H1 (cell line): ENCODE measurements at regions not wholly inside any gene's neighbourhood (a gene's known extent, or its start where the extent isn't known, plus 50 kb on each side); places are given as distances from the start of the nearest gene placed in this dataset.

Source experiments
- CTCF ChIA-PET: fragments of 300-600 bp; sonication (Branson Sonifier 250); formaldehyde crosslinking; loops from one replicate; lab custom pipeline; 2021; ENCODE audit not compliant: partially characterized antibody; lab: Charles Lee
- POLR2A ChIA-PET: fragments of 300-600 bp; sonication (Branson Sonifier 250); formaldehyde crosslinking; loops from one replicate; lab custom pipeline; 2021; ENCODE audit warnings: inconsistent platforms; ENCODE audit not compliant: partially characterized antibody; lab: Charles Lee
- DNase-seq, 2 experiments: peaks; one replicate each; pipeline versions ENCODE4 v3.0.0 to v3.0.0-alpha.2; 2010 to 2022; ENCODE audit warnings: low spot score in 2 of 2, low read depth in 1 of 2, mixed read lengths in 1 of 2
- FAIRE-seq: peaks from 2 replicates; lab custom pipeline; 2011; peaks lifted over from hg19 to GRCh38; lab: Jason Lieb, UNC
- H2AFZ ChIP-seq: 2 replicates; pipeline ENCODE4 v1.8.1; 2012; ENCODE audit warnings: low read length, inconsistent platforms
- H2AK5ac ChIP-seq: 2 replicates; pipeline ENCODE4 v1.6.1; 2013; ENCODE audit warnings: low read depth, low read length
- H2BK120ac ChIP-seq: replicated peaks from 2 replicates; pipeline ENCODE3; 2013; ENCODE audit warnings: low read depth, low read length, inconsistent platforms
- H2BK12ac ChIP-seq: 2 replicates; pipeline ENCODE4 v1.6.1; 2013; ENCODE audit warnings: low read depth, low read length
- H2BK15ac ChIP-seq: 2 replicates; pipeline ENCODE4 v1.6.1; 2013; ENCODE audit warnings: low read length
- H2BK20ac ChIP-seq: 2 replicates; pipeline ENCODE4 v1.6.1; 2013; ENCODE audit warnings: low read length
- H2BK5ac ChIP-seq: 2 replicates; pipeline ENCODE4 v1.6.1; 2013; ENCODE audit warnings: low read depth, low read length
- H3K14ac ChIP-seq: 2 replicates; pipeline ENCODE4 v1.6.1; 2013; ENCODE audit warnings: inconsistent platforms; ENCODE audit not compliant: insufficient read length
- H3K18ac ChIP-seq: 2 replicates; pipeline ENCODE4 v1.6.1; 2013; ENCODE audit warnings: low read length; ENCODE audit errors: extremely low read depth
- H3K23ac ChIP-seq: 2 replicates; pipeline ENCODE4 v1.6.1; 2013; ENCODE audit warnings: inconsistent platforms; ENCODE audit not compliant: insufficient read length
- H3K23me2 ChIP-seq: 2 replicates; pipeline ENCODE4 v1.6.1; 2013; ENCODE audit warnings: low read depth, low read length
- H3K27ac ChIP-seq: 2 replicates; pipeline ENCODE4 v1.6.1; 2011; ENCODE audit warnings: low read depth, low read length, inconsistent platforms
- H3K27me3 ChIP-seq, 4 experiments: replicated peaks in 1 of 4; 1 replicate in 1 of 4; 2 replicates in 3 of 4; pipeline versions ENCODE4 v1.6.1 to v1.8.1; 2011 to 2013; ENCODE audit warnings: low read length in 3 of 4, mild to moderate bottlenecking in 3 of 4, inconsistent platforms in 2 of 4, mixed read lengths in 2 of 4, moderate library complexity in 1 of 4; ENCODE audit not compliant: control insufficient read depth in 3 of 4, insufficient read depth in 3 of 4; ENCODE audit errors: extremely low read depth in 1 of 4
- H3K36me3 ChIP-seq, 4 experiments: 2 replicates each; pipeline versions ENCODE4 v1.6.1 to v1.8.1; 2011 to 2013; ENCODE audit warnings: mild to moderate bottlenecking in 4 of 4, low read length in 3 of 4, moderate library complexity in 2 of 4, control low read depth in 1 of 4, inconsistent platforms in 1 of 4; ENCODE audit not compliant: insufficient read depth in 4 of 4, control insufficient read depth in 2 of 4
- H3K4ac ChIP-seq: replicated peaks from 2 replicates; pipeline ENCODE3; 2013; ENCODE audit warnings: low read length, low read depth, mixed read lengths, inconsistent platforms; ENCODE audit not compliant: insufficient read length
- H3K4me1 ChIP-seq, 4 experiments: replicated peaks in 1 of 4; 1 replicate in 1 of 4; 2 replicates in 3 of 4; pipeline versions ENCODE4 v1.6.1 to v1.8.1; 2011 to 2013; ENCODE audit warnings: low read length in 3 of 4, inconsistent platforms in 2 of 4, mixed read lengths in 1 of 4; ENCODE audit not compliant: insufficient read depth in 4 of 4, control insufficient read depth in 3 of 4
- H3K4me2 ChIP-seq, 2 experiments: 2 replicates each; pipeline versions ENCODE4 v1.6.1 to v1.8.1; 2011 to 2013; ENCODE audit warnings: low read depth in 2 of 2, low read length in 2 of 2, control low read depth in 1 of 2, inconsistent platforms in 1 of 2, mild to moderate bottlenecking in 1 of 2; ENCODE audit not compliant: insufficient read depth in 1 of 2
- H3K4me3 ChIP-seq, 4 experiments: fragments of 200-600, 300-600 bp in 1 of 4; sonication (generic), shearing (Covaris generic), sonication (Bioruptor Twin) in 1 of 4; 2 replicates each; pipeline versions ENCODE4 v1.5.1 to v1.8.1; 2011 to 2016; ENCODE audit warnings: low read length in 4 of 4, low read depth in 3 of 4, control low read depth in 2 of 4, inconsistent platforms in 2 of 4, mild to moderate bottlenecking in 2 of 4, mixed read lengths in 1 of 4, moderate library complexity in 1 of 4; ENCODE audit not compliant: insufficient read depth in 2 of 4; ENCODE audit errors: extremely low read depth in 1 of 4
- H3K56ac ChIP-seq: replicated peaks from 2 replicates; pipeline ENCODE3; 2013; ENCODE audit warnings: low read depth, mild to moderate bottlenecking, mixed read lengths, low read length, inconsistent platforms; ENCODE audit not compliant: insufficient read length
- H3K79me1 ChIP-seq: 2 replicates; pipeline ENCODE4 v1.6.1; 2013; ENCODE audit warnings: low read depth, low read length, control low read depth
- H3K79me2 ChIP-seq, 2 experiments: 2 replicates each; pipeline versions ENCODE4 v1.6.1 to v1.8.1; 2012 to 2013; ENCODE audit warnings: low read length in 2 of 2, mild to moderate bottlenecking in 2 of 2, inconsistent platforms in 1 of 2; ENCODE audit not compliant: insufficient read depth in 2 of 2, control insufficient read depth in 1 of 2
- H3K9ac ChIP-seq, 4 experiments: replicated peaks in 1 of 4; 1 replicate in 1 of 4; 2 replicates in 3 of 4; pipeline versions ENCODE4 v1.6.1 to v1.8.1; 2011 to 2013; ENCODE audit warnings: low read depth in 3 of 4, low read length in 3 of 4, control low read depth in 2 of 4, mild to moderate bottlenecking in 2 of 4, moderate library complexity in 2 of 4, inconsistent platforms in 1 of 4; ENCODE audit errors: extremely low read depth in 1 of 4
- H3K9me3 ChIP-seq, 2 experiments: 2 replicates each; pipeline versions ENCODE4 v1.6.1 to v1.8.1; 2012 to 2013; ENCODE audit warnings: mild to moderate bottlenecking in 2 of 2, moderate library complexity in 2 of 2, control low read depth in 1 of 2, inconsistent platforms in 1 of 2, low read depth in 1 of 2, low read length in 1 of 2, mixed read lengths in 1 of 2; ENCODE audit not compliant: insufficient read depth in 2 of 2
- H4K20me1 ChIP-seq, 2 experiments: replicated peaks in 1 of 2; 2 replicates each; pipeline versions ENCODE3 to v1.8.1; 2011 to 2013; ENCODE audit warnings: inconsistent platforms in 2 of 2, low read length in 2 of 2, mild to moderate bottlenecking in 1 of 2; ENCODE audit not compliant: insufficient read depth in 2 of 2, control insufficient read depth in 1 of 2
- H4K5ac ChIP-seq: 2 replicates; pipeline ENCODE4 v1.6.1; 2013; ENCODE audit warnings: low read length, low read depth, mixed read lengths, inconsistent platforms; ENCODE audit not compliant: insufficient read length
- H4K8ac ChIP-seq: 2 replicates; pipeline ENCODE4 v1.8.0; 2013; ENCODE audit warnings: mild to moderate bottlenecking, moderate library complexity, low read length, inconsistent platforms; ENCODE audit not compliant: insufficient read depth; ENCODE audit errors: extremely low read depth
- H4K91ac ChIP-seq: replicated peaks from 2 replicates; pipeline ENCODE3; 2013; ENCODE audit warnings: low read length, mixed read lengths, inconsistent platforms; ENCODE audit not compliant: insufficient read length
- ATF3 ChIP-seq: IDR thresholded peaks from 2 replicates; pipeline ENCODE4 v1.6.1; 2011; ENCODE audit warnings: low read depth, mild to moderate bottlenecking, low read length; ENCODE audit not compliant: insufficient read depth
- HDAC6 ChIP-seq: IDR thresholded peaks from one replicate; pipeline ENCODE4 v1.7.1; 2012; ENCODE audit warnings: low read depth, mild to moderate bottlenecking, inconsistent platforms, low read length, moderate library complexity
- NANOG ChIP-seq: IDR thresholded peaks from 2 replicates; pipeline ENCODE4 v1.6.1; 2011; ENCODE audit warnings: low read length, low read depth, mild to moderate bottlenecking, inconsistent platforms; ENCODE audit not compliant: insufficient read depth, poor library complexity, severe bottlenecking
- PHF8 ChIP-seq: fragments of 200-600 bp; sonication (generic); conservative IDR thresholded peaks from 2 replicates; pipeline ENCODE4 v1.7.1; 2012; ENCODE audit warnings: low read depth, mild to moderate bottlenecking, inconsistent platforms, low read length, moderate library complexity
- POLR2AphosphoS5 ChIP-seq: IDR thresholded peaks from 2 replicates; pipeline ENCODE4 v1.6.1; 2011; ENCODE audit warnings: low read depth, low read length
- RBBP5 ChIP-seq: IDR thresholded peaks from 2 replicates; pipeline ENCODE4 v1.7.1; 2012; ENCODE audit warnings: low read depth, mild to moderate bottlenecking, inconsistent platforms, low read length, moderate library complexity, borderline replicate concordance
- RNF2 ChIP-seq: fragments of 200-900, 300-1000 bp; sonication (generic); IDR thresholded peaks from 2 replicates; pipeline ENCODE4 v1.7.1; 2016; ENCODE audit warnings: borderline replicate concordance, low read depth, mild to moderate bottlenecking, antibody characterized with exemption, low read length; ENCODE audit not compliant: poor library complexity, severe bottlenecking; ENCODE audit errors: missing control alignments
- SIX5 ChIP-seq: IDR thresholded peaks from 2 replicates; pipeline ENCODE4 v1.6.1; 2011; ENCODE audit warnings: mild to moderate bottlenecking, low read depth, low read length
- SP1 ChIP-seq: IDR thresholded peaks from 2 replicates; pipeline ENCODE4 v1.6.1; 2011; ENCODE audit warnings: low read depth, low read length
- SP2 ChIP-seq: IDR thresholded peaks from 2 replicates; pipeline ENCODE4 v1.6.1; 2012; ENCODE audit warnings: mild to moderate bottlenecking, low read length, inconsistent platforms
- WGBS, 2 experiments: shearing (Covaris generic) in 1 of 2; methylation state at CpG; one replicate each; pipeline versions ENCODE4 v1.1.6 to v1.1.7; 2013 to 2015; ENCODE audit warnings: low lambda C conversion rate in 2 of 2, mixed read lengths in 2 of 2, inconsistent platforms in 1 of 2, low coverage in 1 of 2, missing lambda C conversion rate in 1 of 2; ENCODE audit not compliant: insufficient replicate concordance in 2 of 2, insufficient coverage in 1 of 2, insufficient read length in 1 of 2; ENCODE audit errors: extremely low coverage in 1 of 2, missing lambda C conversion rate in 1 of 2; 5-methylcytosine and 5-hydroxymethylcytosine counted together

- Histone ChIP-seq H3K4me3 (no peak overlapping the region), H2BK120ac (no peak overlapping the region), H2AFZ (no peak overlapping the region), H3K14ac (no peak overlapping the region), H2BK20ac (no peak overlapping the region)
- TF ChIP-seq NANOG (no peak), PHF8 (no peak), SP1 (no peak), RBBP5 (no peak), SP2 (no peak), POLR2AphosphoS5 (no peak), SIX5 (no peak), RNF2 (no peak), HDAC6 (no peak), ATF3 (no peak)
- TF ChIP-seq, all 59 proteins: peak for 0
- H3K4me1 ChIP-seq: peaks cover 0 to 5% (median 2%) of the 10 kb centered on the region in 4 experiments; a peak in 2 of 7 replicates
- no peak overlapping the region for H3K9ac ChIP-seq
- no peak overlapping the region for H3K4me2 ChIP-seq
- H2BK5ac ChIP-seq: no peak overlapping the region
- no peak overlapping the region for H3K18ac ChIP-seq
- H2BK12ac ChIP-seq: no peak overlapping the region
- H2AK5ac ChIP-seq: no peak overlapping the region
- H3K4ac ChIP-seq: no peak overlapping the region
- no peaks in the 10 kb centered on the region for H3K27me3 ChIP-seq
- H4K5ac ChIP-seq: no peak overlapping the region
- no peaks in the 10 kb centered on the region for H3K9me3 ChIP-seq
- H3K23me2 ChIP-seq: no peaks in the 10 kb centered on the region; the same call in 1 of the 2 replicates
- no peaks in the 10 kb centered on the region for H3K79me1 ChIP-seq
- H3K56ac ChIP-seq: no peak overlapping the region
- no peak overlapping the region for H3K27ac ChIP-seq
- no peak overlapping the region for H3K23ac ChIP-seq
- CTCF ChIA-PET: interaction anchor here (1.0 to 1.3 kb wide), 4 partner anchors 17 to 298 kb away, joined by 3 to 6 read pairs (median 4); no protein-coding TSS in a partner anchor
- FAIRE-seq: no peak
- H4K20me1 ChIP-seq: no peaks in the 10 kb centered on the region
- POLR2A ChIA-PET: no interaction called here
- H2BK15ac ChIP-seq: no peak overlapping the region
- no peaks in the 10 kb centered on the region for H3K36me3 ChIP-seq
- H4K8ac ChIP-seq: no peak overlapping the region
- 96% methylated on average over 2 of the region's 2 CpGs; no CpG with 5 or more reads in 1 of the 2 experiments for WGBS, 2 experiments
- DNase-seq: no peak
- H3K79me2 ChIP-seq: no peaks in the 10 kb centered on the region
- H4K91ac ChIP-seq: no peak overlapping the region
Measured at GRCh38 chr2:226187156-226187555, 612.5 kb downstream of the IRS1 start.
